Esophagus muscularis mucosa (tissue), 4 donors: ENCODE measurements at regions not wholly inside any gene's neighbourhood (a gene's known extent, or its start where the extent isn't known, plus 50 kb on each side); places are given as distances from the start of the nearest gene placed in this dataset.

Experiments used
- EP300 ChIP-seq: sonication (generic); formaldehyde crosslinking; IDR thresholded peaks from one replicate; pipeline ENCODE4 v1.6.1; 2017; ENCODE audit warnings: antibody characterized with exemption
- POLR2A ChIP-seq: fragments of 450-650 bp; IDR thresholded peaks from one replicate; pipeline ENCODE4 v1.6.1; 2017; ENCODE audit warnings: antibody characterized with exemption, moderate library complexity, mild to moderate bottlenecking, low read depth
- POLR2AphosphoS5 ChIP-seq, 2 donors: sonication (generic); formaldehyde crosslinking; IDR thresholded peaks; one replicate each; pipeline ENCODE4 v1.6.1; 2017; ENCODE audit warnings: antibody characterized with exemption in 2 of 2
- TF ChIP-seq, protein P1 (sequence below), 3 experiments: fragments of 200-600 bp in 2 of 3; fragments of 450-650 bp in 1 of 3; sonication (generic) in 2 of 3; IDR thresholded peaks; one replicate each; pipeline ENCODE4 v1.5.1; 2017 to 2019; ENCODE audit warnings: antibody characterized with exemption in 3 of 3, mild to moderate bottlenecking in 2 of 3, moderate library complexity in 1 of 3

- TF ChIP-seq, protein P1, sequence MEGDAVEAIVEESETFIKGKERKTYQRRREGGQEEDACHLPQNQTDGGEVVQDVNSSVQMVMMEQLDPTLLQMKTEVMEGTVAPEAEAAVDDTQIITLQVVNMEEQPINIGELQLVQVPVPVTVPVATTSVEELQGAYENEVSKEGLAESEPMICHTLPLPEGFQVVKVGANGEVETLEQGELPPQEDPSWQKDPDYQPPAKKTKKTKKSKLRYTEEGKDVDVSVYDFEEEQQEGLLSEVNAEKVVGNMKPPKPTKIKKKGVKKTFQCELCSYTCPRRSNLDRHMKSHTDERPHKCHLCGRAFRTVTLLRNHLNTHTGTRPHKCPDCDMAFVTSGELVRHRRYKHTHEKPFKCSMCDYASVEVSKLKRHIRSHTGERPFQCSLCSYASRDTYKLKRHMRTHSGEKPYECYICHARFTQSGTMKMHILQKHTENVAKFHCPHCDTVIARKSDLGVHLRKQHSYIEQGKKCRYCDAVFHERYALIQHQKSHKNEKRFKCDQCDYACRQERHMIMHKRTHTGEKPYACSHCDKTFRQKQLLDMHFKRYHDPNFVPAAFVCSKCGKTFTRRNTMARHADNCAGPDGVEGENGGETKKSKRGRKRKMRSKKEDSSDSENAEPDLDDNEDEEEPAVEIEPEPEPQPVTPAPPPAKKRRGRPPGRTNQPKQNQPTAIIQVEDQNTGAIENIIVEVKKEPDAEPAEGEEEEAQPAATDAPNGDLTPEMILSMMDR (IDR thresholded peaks at IDR 0.05), result no peak
- TF ChIP-seq POLR2A (no peak), EP300 (no peak), POLR2AphosphoS5 (IDR thresholded peaks at IDR 0.05) (no peak)
These were observed 65.4 kb downstream of the LLPH start for GRCh38 chr12:66065150-66065549.
